Activated T-helper 17 cell treated with anti-CD3 and anti-CD28 coated beads, Interleukin-2, amount 50 U/mL, for 72 hours (primary cell): ENCODE measurements at regions not wholly inside any gene's neighbourhood (a gene's known extent, or its start where the extent isn't known, plus 50 kb on each side); places are given as distances from the start of the nearest gene placed in this dataset.

Experiments used
- ATAC-seq: fragments of 150-1000 bp; cut with Tn5 transposase; replicated peaks from 2 replicates; pipeline ENCODE4 v1.10.0; 2021; ENCODE audit warnings: mild to moderate bottlenecking, moderate library complexity
- H3K27ac Mint-ChIP-seq: one replicate; pipeline ENCODE4 v1.8.0; 2022; ENCODE audit warnings: mixed read lengths
- H3K27me3 Mint-ChIP-seq: one replicate; pipeline ENCODE4 v1.8.0; 2022; ENCODE audit warnings: mixed read lengths
- H3K36me3 Mint-ChIP-seq: one replicate; pipeline ENCODE4 v1.8.0; 2022; ENCODE audit warnings: low read depth, mild to moderate bottlenecking, mixed read lengths
- H3K4me1 Mint-ChIP-seq: one replicate; pipeline ENCODE4 v1.8.0; 2022; ENCODE audit warnings: mixed read lengths
- H3K4me3 Mint-ChIP-seq: one replicate; pipeline ENCODE4 v1.8.0; 2022; ENCODE audit warnings: mild to moderate bottlenecking, mixed read lengths
- H3K9me3 Mint-ChIP-seq: one replicate; pipeline ENCODE4 v1.8.0; 2022; ENCODE audit warnings: mixed read lengths

GRCh38 chr5:173767574-173768266 is 120.4 kb upstream of the CPEB4 start:
- Mint-ChIP-seq H3K4me1 (no peaks in the 10 kb centered on the region), H3K27me3 (no peaks in the 10 kb centered on the region), H3K36me3 (no peaks in the 10 kb centered on the region), H3K27ac (no peak overlapping the region), H3K9me3 (peaks cover 3% of the 10 kb centered on the region), H3K4me3 (no peak overlapping the region)
- ATAC-seq, result no peak

GRCh38 chr5:173768267-173768806 is 119.8 kb upstream of the CPEB4 start:
- Mint-ChIP-seq H3K36me3 (no peaks in the 10 kb centered on the region), H3K4me3 (no peak overlapping the region), H3K27me3 (peaks cover 2% of the 10 kb centered on the region), H3K4me1 (no peaks in the 10 kb centered on the region), H3K27ac (no peak overlapping the region), H3K9me3 (peaks cover 3% of the 10 kb centered on the region)
- no peak for ATAC-seq

GRCh38 chr5:173768891-173769290 is 119.3 kb upstream of the CPEB4 start:
- H3K27me3 Mint-ChIP-seq, result peaks cover 4% of the 10 kb centered on the region
- no peak overlapping the region for H3K4me3 Mint-ChIP-seq
- H3K9me3 Mint-ChIP-seq, result peaks cover 3% of the 10 kb centered on the region
- H3K36me3 Mint-ChIP-seq, result no peaks in the 10 kb centered on the region
- no peaks in the 10 kb centered on the region for H3K4me1 Mint-ChIP-seq
- ATAC-seq, result no peak
- H3K27ac Mint-ChIP-seq, result no peak overlapping the region

GRCh38 chr5:173770637-173771036 is 117.5 kb upstream of the CPEB4 start:
- Mint-ChIP-seq H3K27me3 (peaks cover 4% of the 10 kb centered on the region), H3K4me3 (no peak overlapping the region), H3K27ac (no peak overlapping the region), H3K36me3 (no peaks in the 10 kb centered on the region), H3K9me3 (peaks cover 3% of the 10 kb centered on the region), H3K4me1 (no peaks in the 10 kb centered on the region)
- no peak for ATAC-seq

GRCh38 chr5:173771121-173771724 is 116.9 kb upstream of the CPEB4 start:
- Mint-ChIP-seq H3K27ac (no peak overlapping the region), H3K4me1 (no peaks in the 10 kb centered on the region), H3K27me3 (peaks cover 4% of the 10 kb centered on the region), H3K36me3 (no peaks in the 10 kb centered on the region), H3K4me3 (no peak overlapping the region), H3K9me3 (peaks cover 3% of the 10 kb centered on the region)
- ATAC-seq, result no peak

GRCh38 chr5:173771725-173772383 is 116.3 kb upstream of the CPEB4 start:
- Mint-ChIP-seq H3K27ac (no peak overlapping the region), H3K4me1 (no peaks in the 10 kb centered on the region), H3K4me3 (no peak overlapping the region), H3K36me3 (no peaks in the 10 kb centered on the region), H3K27me3 (peaks cover 4% of the 10 kb centered on the region), H3K9me3 (peaks cover 3% of the 10 kb centered on the region)
- ATAC-seq, result no peak

GRCh38 chr5:173772384-173773059 is 115.6 kb upstream of the CPEB4 start:
- no peaks in the 10 kb centered on the region for H3K36me3 Mint-ChIP-seq
- no peak overlapping the region for H3K4me3 Mint-ChIP-seq
- H3K27me3 Mint-ChIP-seq, result peaks cover 4% of the 10 kb centered on the region
- peaks cover 3% of the 10 kb centered on the region for H3K9me3 Mint-ChIP-seq
- H3K4me1 Mint-ChIP-seq, result no peaks in the 10 kb centered on the region
- no peak for ATAC-seq
- no peak overlapping the region for H3K27ac Mint-ChIP-seq

- ATAC-seq, result no peak
- peaks cover 4% of the 10 kb centered on the region for H3K27me3 Mint-ChIP-seq
These were observed 113.8 kb upstream of the CPEB4 start for GRCh38 chr5:173774271-173774761.

GRCh38 chr5:173775261-173776197 is 112.6 kb upstream of the CPEB4 start:
- H3K4me3 Mint-ChIP-seq, result no peak overlapping the region
- no peaks in the 10 kb centered on the region for H3K36me3 Mint-ChIP-seq
- ATAC-seq, result no peak
- H3K4me1 Mint-ChIP-seq, result no peaks in the 10 kb centered on the region
- no peak overlapping the region for H3K27ac Mint-ChIP-seq
- peaks cover 4% of the 10 kb centered on the region for H3K27me3 Mint-ChIP-seq
- H3K9me3 Mint-ChIP-seq, result no peaks in the 10 kb centered on the region

More at GRCh38 chr5:173774271-173774761, 113.8 kb upstream of the CPEB4 start:
- H3K27ac Mint-ChIP-seq, result no peak overlapping the region
- no peak overlapping the region for H3K4me3 Mint-ChIP-seq
- H3K4me1 Mint-ChIP-seq, result no peaks in the 10 kb centered on the region
- H3K36me3 Mint-ChIP-seq, result no peaks in the 10 kb centered on the region
- H3K9me3 Mint-ChIP-seq, result peaks cover 3% of the 10 kb centered on the region

- peaks cover 4% of the 10 kb centered on the region for H3K27me3 Mint-ChIP-seq
- H3K27ac Mint-ChIP-seq, result no peak overlapping the region
- no peak for ATAC-seq
- H3K4me3 Mint-ChIP-seq, result no peak overlapping the region
- H3K36me3 Mint-ChIP-seq, result no peaks in the 10 kb centered on the region
- peaks cover 7% of the 10 kb centered on the region for H3K4me1 Mint-ChIP-seq
- no peaks in the 10 kb centered on the region for H3K9me3 Mint-ChIP-seq
These were observed 111.0 kb upstream of the CPEB4 start for GRCh38 chr5:173777149-173777548.

- no peak for ATAC-seq
- H3K4me3 Mint-ChIP-seq, result no peak overlapping the region
- peaks cover 4% of the 10 kb centered on the region for H3K27me3 Mint-ChIP-seq
- H3K4me1 Mint-ChIP-seq, result peaks cover 11% of the 10 kb centered on the region
- no peaks in the 10 kb centered on the region for H3K9me3 Mint-ChIP-seq
- H3K36me3 Mint-ChIP-seq, result no peaks in the 10 kb centered on the region
- no peak overlapping the region for H3K27ac Mint-ChIP-seq
These were observed 110.5 kb upstream of the CPEB4 start for GRCh38 chr5:173777674-173778073.

GRCh38 chr5:173778152-173778782 is 109.9 kb upstream of the CPEB4 start:
- no peaks in the 10 kb centered on the region for H3K9me3 Mint-ChIP-seq
- H3K4me3 Mint-ChIP-seq, result no peak overlapping the region

GRCh38 chr5:173778784-173779304 is 109.3 kb upstream of the CPEB4 start:
- peak overlapping the region; percentile 26 for H3K27ac Mint-ChIP-seq
- ATAC-seq, result peak; percentile 32
- H3K9me3 Mint-ChIP-seq, result no peaks in the 10 kb centered on the region
- no peaks in the 10 kb centered on the region for H3K36me3 Mint-ChIP-seq
- H3K27me3 Mint-ChIP-seq, result no peaks in the 10 kb centered on the region
- H3K4me1 Mint-ChIP-seq, result peaks cover 11% of the 10 kb centered on the region
- no peak overlapping the region for H3K4me3 Mint-ChIP-seq

More at GRCh38 chr5:173778152-173778782, 109.9 kb upstream of the CPEB4 start:
- Mint-ChIP-seq H3K36me3 (no peaks in the 10 kb centered on the region), H3K27me3 (peaks cover 2% of the 10 kb centered on the region), H3K4me1 (peaks cover 11% of the 10 kb centered on the region), H3K27ac (peak overlapping the region; percentile 26)
- ATAC-seq, result no peak
